DOHH2 (cell line): ENCODE measurements at regions not wholly inside any gene's neighbourhood (a gene's known extent, or its start where the extent isn't known, plus 50 kb on each side); places are given as distances from the start of the nearest gene placed in this dataset.

Source experiments
- H3F3A ChIP-seq: fragments of 200-600 bp; sonication (generic), shearing (Covaris generic); 2 replicates; pipeline ENCODE4 v1.6.0; 2016; ENCODE audit warnings: antibody characterized with exemption, mild to moderate bottlenecking; ENCODE audit not compliant: control insufficient read depth, insufficient read depth
- H3K27ac ChIP-seq: fragments of 200-600 bp; sonication (generic); 2 replicates; pipeline ENCODE4 v1.5.1; 2014; ENCODE audit warnings: low read depth, mild to moderate bottlenecking, low read length, moderate library complexity
- H3K27me3 ChIP-seq: fragments of 200-600 bp; sonication (generic); 2 replicates; pipeline ENCODE4 v1.6.1; 2014; ENCODE audit warnings: mild to moderate bottlenecking, low read length, mixed read lengths; ENCODE audit not compliant: control insufficient read depth
- H3K36me3 ChIP-seq: fragments of 200-600 bp; sonication (generic); 2 replicates; pipeline ENCODE4 v1.6.1; 2014; ENCODE audit warnings: mild to moderate bottlenecking, low read length, moderate library complexity, mixed read lengths; ENCODE audit not compliant: control insufficient read depth
- H3K4me1 ChIP-seq: fragments of 200-600 bp; sonication (generic); 2 replicates; pipeline ENCODE4 v1.6.1; 2014; ENCODE audit warnings: mild to moderate bottlenecking, low read length, mixed read lengths; ENCODE audit not compliant: control insufficient read depth
- H3K4me2 ChIP-seq: fragments of 200-600 bp; sonication (generic); 2 replicates; pipeline ENCODE4 v1.6.0; 2014; ENCODE audit warnings: mild to moderate bottlenecking, low read length, moderate library complexity
- H3K4me3 ChIP-seq: fragments of 200-600 bp; sonication (generic); 2 replicates; pipeline ENCODE4 v1.5.1; 2014; ENCODE audit warnings: mild to moderate bottlenecking, low read length, mixed read lengths
- H3K79me2 ChIP-seq: fragments of 200-600 bp; sonication (generic); 2 replicates; pipeline ENCODE4 v1.6.1; 2014; ENCODE audit warnings: mild to moderate bottlenecking, low read length, mixed read lengths; ENCODE audit not compliant: control insufficient read depth
- H3K9me2 ChIP-seq: fragments of 200-600 bp; sonication (generic); replicated peaks from 2 replicates; pipeline ENCODE4 v1.6.1; 2014; ENCODE audit warnings: mild to moderate bottlenecking, low read length, mixed read lengths; ENCODE audit not compliant: control insufficient read depth
- H3K9me3 ChIP-seq: fragments of 200-600 bp; sonication (generic); 2 replicates; pipeline ENCODE4 v1.6.1; 2014; ENCODE audit warnings: antibody characterized with exemption, low read length, mixed read lengths; ENCODE audit not compliant: control insufficient read depth, insufficient read depth
- H4K20me1 ChIP-seq: fragments of 200-600 bp; sonication (generic); 2 replicates; pipeline ENCODE4 v1.6.0; 2014; ENCODE audit warnings: low read depth, mild to moderate bottlenecking, antibody characterized with exemption, low read length, moderate library complexity; ENCODE audit not compliant: control insufficient read depth, insufficient read depth
- CTCF ChIP-seq: fragments of 200-600 bp; sonication (generic); IDR thresholded peaks from one replicate; pipeline ENCODE4 v1.5.1; 2014; ENCODE audit warnings: antibody characterized with exemption, mild to moderate bottlenecking, low read depth, low read length; ENCODE audit not compliant: poor library complexity, severe bottlenecking
- EZH2phosphoT487 ChIP-seq: fragments of 200-600 bp; sonication (generic); IDR thresholded peaks from 2 replicates; pipeline ENCODE4 v1.6.1; 2017; ENCODE audit warnings: borderline replicate concordance, mild to moderate bottlenecking, antibody characterized with exemption, low read length, moderate library complexity, mixed read lengths

DNA sequence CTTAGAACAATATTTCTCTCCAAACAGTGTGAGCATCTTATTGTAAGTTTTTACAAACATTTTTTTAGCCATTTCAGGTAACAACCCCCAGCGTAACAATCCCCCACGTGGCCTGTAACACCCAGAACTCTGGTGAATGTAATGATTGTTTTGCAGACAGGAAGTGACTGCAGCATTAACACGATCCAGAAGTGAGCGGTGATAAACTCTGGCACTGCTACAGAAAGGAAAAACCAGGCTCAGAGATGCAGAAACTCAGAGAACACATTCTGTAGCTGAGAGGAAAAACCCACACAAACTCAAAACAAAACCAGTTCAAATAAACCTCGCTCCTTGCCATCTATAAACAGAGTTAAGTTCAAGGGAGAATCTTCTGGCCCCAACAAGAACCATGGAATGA is 285.7 kb downstream of the FGFR2 start:
- Histone ChIP-seq H3K79me2 (no peaks in the 10 kb centered on the region), H3K9me3 (no peaks in the 10 kb centered on the region; the same call in 1 of the 2 replicates), H4K20me1 (no peaks in the 10 kb centered on the region), H3K4me2 (no peak overlapping the region), H3K9me2 (no peaks in the 10 kb centered on the region), H3K4me3 (no peak overlapping the region), H3K27me3 (no peaks in the 10 kb centered on the region), H3K27ac (no peak overlapping the region), H3K36me3 (no peaks in the 10 kb centered on the region), H3K4me1 (no peaks in the 10 kb centered on the region), H3F3A (no peaks in the 10 kb centered on the region)
- TF ChIP-seq CTCF (no peak), EZH2phosphoT487 (no peak)

- H3K9me2 ChIP-seq, result no peaks in the 10 kb centered on the region
- no peaks in the 10 kb centered on the region for H4K20me1 ChIP-seq
- no peaks in the 10 kb centered on the region for H3K79me2 ChIP-seq
- H3K4me3 ChIP-seq, result no peak overlapping the region
- no peaks in the 10 kb centered on the region; the same call in 1 of the 2 replicates for H3K9me3 ChIP-seq
- no peaks in the 10 kb centered on the region for H3K27me3 ChIP-seq
- TF ChIP-seq CTCF, result no peak
- TF ChIP-seq EZH2phosphoT487, result no peak
- no peaks in the 10 kb centered on the region for H3F3A ChIP-seq
- no peak overlapping the region for H3K27ac ChIP-seq
- no peak overlapping the region for H3K4me2 ChIP-seq
- H3K4me1 ChIP-seq, result no peaks in the 10 kb centered on the region
- H3K36me3 ChIP-seq, result no peaks in the 10 kb centered on the region
These were observed 284.9 kb downstream of the FGFR2 start for GRCh38 chr10:121313119-121313875.

GRCh38 chr10:121316432-121316831 is 281.8 kb downstream of the FGFR2 start:
- H3K9me3 ChIP-seq, result no peaks in the 10 kb centered on the region; the same call in 1 of the 2 replicates
- H3K4me2 ChIP-seq, result no peak overlapping the region
- no peaks in the 10 kb centered on the region for H3K36me3 ChIP-seq

More at GRCh38 chr10:121316432-121316831, 281.8 kb downstream of the FGFR2 start:
- TF ChIP-seq CTCF (no peak), EZH2phosphoT487 (no peak)
- Histone ChIP-seq H3K79me2 (no peaks in the 10 kb centered on the region), H4K20me1 (no peaks in the 10 kb centered on the region), H3K9me2 (no peaks in the 10 kb centered on the region), H3K27me3 (no peaks in the 10 kb centered on the region), H3K27ac (no peak overlapping the region), H3K4me3 (no peak overlapping the region), H3F3A (no peaks in the 10 kb centered on the region), H3K4me1 (no peaks in the 10 kb centered on the region)
